ENCODE measurements at regions not wholly inside any gene's neighbourhood (a gene's known extent, or its start where the extent isn't known, plus 50 kb on each side); places are given as distances from the start of the nearest gene placed in this dataset.
A peak's percentile ranks its signal among the peaks of the same experiment; 100 is the strongest.
"Not testable (repeated sequence)": the region's sequence is repeated elsewhere in the genome, so short reads cannot be mapped to it uniquely, and the experiment has no call there.

DNA sequence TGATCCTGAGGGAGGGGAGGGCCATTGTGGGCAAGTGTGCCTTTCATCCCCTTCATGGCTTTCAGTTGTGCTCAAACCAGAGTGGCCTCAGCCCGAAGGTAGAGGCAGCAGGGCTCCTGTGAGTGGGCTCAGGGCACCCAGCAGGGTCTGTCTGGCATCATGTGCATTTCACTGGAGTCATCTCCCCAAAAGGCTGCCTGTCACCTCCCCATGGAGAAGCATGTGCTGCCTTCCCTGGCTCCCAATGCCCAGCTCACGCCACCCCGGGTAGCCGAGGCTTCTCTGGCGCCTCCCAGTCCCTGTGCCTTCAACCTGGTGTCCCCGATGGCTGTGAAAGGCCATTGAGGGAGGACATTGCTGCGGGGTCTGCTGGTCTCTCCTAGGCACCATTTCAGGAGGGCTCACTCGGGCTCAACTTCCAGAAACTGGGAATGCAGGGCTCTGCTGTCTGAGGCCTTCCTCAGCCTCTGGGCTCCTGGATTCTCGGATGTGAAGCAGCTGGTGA is 213.9 kb downstream of the BANP start:
- H3K9me3 ChIP-seq (replicated peaks in 1 of 2; ENCODE audit: control insufficient read depth in 2 of 2, insufficient read depth in 1 of 2, low read depth in 1 of 2, low read length in 2 of 2); H2BK15ac ChIP-seq (ENCODE audit: low read length); H2BK12ac ChIP-seq (ENCODE audit: low read length); H3K79me1 ChIP-seq (ENCODE audit: low read depth, low read length); H2AFZ ChIP-seq (ENCODE audit: low read length); H3K36me3 ChIP-seq (replicated peaks in 1 of 2; ENCODE audit: control insufficient read depth in 2 of 2, insufficient read depth in 2 of 2, low read length in 2 of 2); H3K27me3 ChIP-seq (ENCODE audit: control insufficient read depth in 3 of 3, insufficient read depth in 3 of 3, low read depth in 1 of 3, low read length in 3 of 3); H3K4ac ChIP-seq (ENCODE audit: low read length); H3K23ac ChIP-seq (ENCODE audit: low read depth, low read length, poor library complexity); H3K4me1 ChIP-seq (ENCODE audit: control insufficient read depth in 2 of 2, insufficient read depth in 1 of 2, low read depth in 1 of 2, low read length in 2 of 2); H4K91ac ChIP-seq (ENCODE audit: low read depth, low read length, poor library complexity); H4K8ac ChIP-seq (ENCODE audit: low read depth, low read length); H3K14ac ChIP-seq (ENCODE audit: low read length); H3K4me2 ChIP-seq (ENCODE audit: insufficient read depth, low read length, poor library complexity, severe bottlenecking); DNase-seq (ENCODE audit: low spot score); H3K27ac ChIP-seq (replicated peaks; ENCODE audit: low read length); H2AK5ac ChIP-seq (ENCODE audit: low read depth, low read length); H3K4me3 ChIP-seq (ENCODE audit: low read length in 2 of 2); H2BK5ac ChIP-seq (ENCODE audit: low read length); H2BK120ac ChIP-seq (ENCODE audit: low read depth, low read length): not testable (repeated sequence)
- H3K18ac ChIP-seq (ENCODE audit: low read length): peak overlapping the region; percentile 57
- no CpG with 5 or more reads among the region's 9 CpGs for WGBS, 2 donors (ENCODE audit: extremely low coverage in 2 of 2, insufficient read length in 2 of 2, insufficient replicate concordance in 1 of 2)
- H3K9ac ChIP-seq (ENCODE audit: low read depth, low read length, poor library complexity): peak overlapping the region; percentile 72

DNA sequence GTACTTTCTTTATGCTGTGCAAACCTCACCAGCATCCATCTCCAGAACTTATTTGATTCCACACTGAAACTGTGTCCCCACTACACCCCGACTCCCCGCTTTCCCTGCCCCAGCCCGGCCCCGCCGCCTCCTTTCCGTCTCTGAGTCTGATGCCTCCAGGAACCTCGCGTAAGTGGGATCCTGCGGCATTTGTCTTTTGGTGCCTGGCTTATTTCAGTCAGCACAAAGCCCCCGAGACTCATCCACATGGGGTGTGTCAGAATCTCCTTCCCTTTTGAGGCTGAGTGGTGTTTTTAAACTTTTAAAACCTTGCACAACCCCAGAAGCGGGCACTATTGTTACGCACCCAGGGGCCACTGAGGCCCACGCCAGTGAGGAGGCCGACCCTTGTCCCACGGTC is 214.4 kb downstream of the BANP start:
- not testable (repeated sequence) for H2AFZ ChIP-seq (ENCODE audit: low read length); H3K36me3 ChIP-seq (replicated peaks in 1 of 2; ENCODE audit: control insufficient read depth in 2 of 2, insufficient read depth in 2 of 2, low read length in 2 of 2); H2BK15ac ChIP-seq (ENCODE audit: low read length); H3K4me1 ChIP-seq (ENCODE audit: control insufficient read depth in 2 of 2, insufficient read depth in 1 of 2, low read depth in 1 of 2, low read length in 2 of 2); H3K9me3 ChIP-seq (replicated peaks in 1 of 2; ENCODE audit: control insufficient read depth in 2 of 2, insufficient read depth in 1 of 2, low read depth in 1 of 2, low read length in 2 of 2); H3K27me3 ChIP-seq (ENCODE audit: control insufficient read depth in 3 of 3, insufficient read depth in 3 of 3, low read depth in 1 of 3, low read length in 3 of 3); H2BK12ac ChIP-seq (ENCODE audit: low read length); H3K79me1 ChIP-seq (ENCODE audit: low read depth, low read length); H3K4ac ChIP-seq (ENCODE audit: low read length); DNase-seq (ENCODE audit: low spot score); H3K18ac ChIP-seq (ENCODE audit: low read length); H4K8ac ChIP-seq (ENCODE audit: low read depth, low read length); H2BK5ac ChIP-seq (ENCODE audit: low read length); H3K4me3 ChIP-seq (ENCODE audit: low read length in 2 of 2); H3K23ac ChIP-seq (ENCODE audit: low read depth, low read length, poor library complexity); H3K9ac ChIP-seq (ENCODE audit: low read depth, low read length, poor library complexity); H2AK5ac ChIP-seq (ENCODE audit: low read depth, low read length); H3K4me2 ChIP-seq (ENCODE audit: insufficient read depth, low read length, poor library complexity, severe bottlenecking); H2BK120ac ChIP-seq (ENCODE audit: low read depth, low read length); H4K91ac ChIP-seq (ENCODE audit: low read depth, low read length, poor library complexity); H3K14ac ChIP-seq (ENCODE audit: low read length); H3K27ac ChIP-seq (replicated peaks; ENCODE audit: low read length)
- WGBS, 2 donors (ENCODE audit: extremely low coverage in 2 of 2, insufficient read length in 2 of 2, insufficient replicate concordance in 1 of 2): no CpG with 5 or more reads among the region's 15 CpGs

DNA sequence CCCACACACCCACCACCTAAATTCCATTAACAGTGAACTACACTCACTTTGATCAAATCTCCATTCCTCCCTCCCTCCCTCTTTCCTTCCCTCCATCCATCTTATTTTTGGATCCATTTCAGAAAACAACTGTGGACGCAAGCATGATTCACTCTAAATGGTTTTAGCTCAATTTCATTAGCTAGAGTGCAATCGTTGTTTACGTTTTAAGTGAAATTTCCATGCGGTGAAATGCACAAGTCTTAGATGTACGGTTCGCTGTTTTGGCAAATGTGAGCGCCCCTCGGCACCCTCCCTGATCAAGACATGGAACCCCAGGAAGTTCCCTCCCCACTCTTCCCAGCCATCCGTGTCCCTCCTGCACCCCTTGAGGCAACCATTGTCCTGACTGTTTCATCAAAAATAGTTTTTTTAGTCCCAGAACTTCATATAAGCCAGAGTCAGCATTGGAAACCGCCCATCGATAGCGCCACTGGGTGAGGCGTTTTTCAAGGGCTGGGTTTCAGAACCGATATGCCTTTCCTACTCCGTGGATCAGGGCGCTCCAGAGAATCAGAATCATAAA is 215.1 kb downstream of the BANP start:
- H3K4ac ChIP-seq (ENCODE audit: low read length); H3K79me1 ChIP-seq (ENCODE audit: low read depth, low read length); H3K14ac ChIP-seq (ENCODE audit: low read length); DNase-seq (ENCODE audit: low spot score); H2BK15ac ChIP-seq (ENCODE audit: low read length); H3K27ac ChIP-seq (replicated peaks; ENCODE audit: low read length); H4K8ac ChIP-seq (ENCODE audit: low read depth, low read length); H3K18ac ChIP-seq (ENCODE audit: low read length); H3K9me3 ChIP-seq (replicated peaks in 1 of 2; ENCODE audit: control insufficient read depth in 2 of 2, insufficient read depth in 1 of 2, low read depth in 1 of 2, low read length in 2 of 2); H3K4me3 ChIP-seq (ENCODE audit: low read length in 2 of 2); H3K4me2 ChIP-seq (ENCODE audit: insufficient read depth, low read length, poor library complexity, severe bottlenecking); H2BK5ac ChIP-seq (ENCODE audit: low read length); H2BK12ac ChIP-seq (ENCODE audit: low read length); H2AK5ac ChIP-seq (ENCODE audit: low read depth, low read length); H3K36me3 ChIP-seq (replicated peaks in 1 of 2; ENCODE audit: control insufficient read depth in 2 of 2, insufficient read depth in 2 of 2, low read length in 2 of 2); H3K23ac ChIP-seq (ENCODE audit: low read depth, low read length, poor library complexity); H2AFZ ChIP-seq (ENCODE audit: low read length); H3K9ac ChIP-seq (ENCODE audit: low read depth, low read length, poor library complexity); H3K4me1 ChIP-seq (ENCODE audit: control insufficient read depth in 2 of 2, insufficient read depth in 1 of 2, low read depth in 1 of 2, low read length in 2 of 2); H2BK120ac ChIP-seq (ENCODE audit: low read depth, low read length); H4K91ac ChIP-seq (ENCODE audit: low read depth, low read length, poor library complexity); H3K27me3 ChIP-seq (ENCODE audit: control insufficient read depth in 3 of 3, insufficient read depth in 3 of 3, low read depth in 1 of 3, low read length in 3 of 3): not testable (repeated sequence)
- no CpG with 5 or more reads among the region's 16 CpGs for WGBS, 2 donors (ENCODE audit: extremely low coverage in 2 of 2, insufficient read length in 2 of 2, insufficient replicate concordance in 1 of 2)

DNA sequence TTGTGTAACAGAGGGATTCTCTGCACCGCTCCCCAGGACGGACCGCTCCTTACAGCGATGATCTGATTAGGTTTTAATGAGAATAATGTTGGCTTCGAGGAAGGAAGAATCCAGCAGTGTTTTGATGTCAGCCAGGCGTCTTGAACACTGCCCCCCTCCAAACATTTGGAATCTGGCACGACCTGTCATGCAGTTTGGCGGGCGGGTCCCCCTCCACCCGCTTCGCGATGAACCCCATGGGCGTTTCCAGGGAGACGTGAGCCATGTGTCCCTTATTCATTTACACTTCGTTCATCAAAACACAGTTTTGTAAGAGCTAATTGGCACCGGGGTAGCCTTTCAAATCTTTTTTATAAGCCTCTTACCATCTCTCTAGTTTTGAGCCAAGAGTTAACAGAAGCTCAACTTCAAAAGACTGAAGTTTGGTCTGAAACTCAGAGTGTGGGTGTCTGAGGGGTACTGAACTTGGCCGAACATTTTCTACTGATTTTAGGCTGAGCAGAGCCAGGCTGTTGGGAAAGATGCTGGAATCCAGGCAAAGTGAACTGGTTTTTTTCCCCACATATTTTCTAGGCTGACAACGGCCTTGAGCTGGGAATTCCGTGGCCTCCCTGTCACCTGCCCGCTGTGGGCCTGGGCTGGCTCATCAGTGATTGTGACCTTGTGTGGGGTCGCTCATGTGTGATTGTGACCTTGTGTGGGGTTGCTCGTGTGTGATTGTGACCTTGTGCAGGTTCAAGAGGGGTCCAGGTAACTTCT is 214.8 kb upstream of the ZNF469 start:
- not testable (repeated sequence) for H2BK15ac ChIP-seq (ENCODE audit: low read length); H4K8ac ChIP-seq (ENCODE audit: low read depth, low read length); H3K36me3 ChIP-seq (replicated peaks in 1 of 2; ENCODE audit: control insufficient read depth in 2 of 2, insufficient read depth in 2 of 2, low read length in 2 of 2); DNase-seq (ENCODE audit: low spot score); H3K27ac ChIP-seq (replicated peaks; ENCODE audit: low read length); H3K18ac ChIP-seq (ENCODE audit: low read length); H3K14ac ChIP-seq (ENCODE audit: low read length); H2AFZ ChIP-seq (ENCODE audit: low read length); H2BK5ac ChIP-seq (ENCODE audit: low read length); H3K4me3 ChIP-seq (ENCODE audit: low read length in 2 of 2); H3K4me2 ChIP-seq (ENCODE audit: insufficient read depth, low read length, poor library complexity, severe bottlenecking); H2BK120ac ChIP-seq (ENCODE audit: low read depth, low read length); H3K4me1 ChIP-seq (ENCODE audit: control insufficient read depth in 2 of 2, insufficient read depth in 1 of 2, low read depth in 1 of 2, low read length in 2 of 2); H2BK12ac ChIP-seq (ENCODE audit: low read length); H3K9me3 ChIP-seq (replicated peaks in 1 of 2; ENCODE audit: control insufficient read depth in 2 of 2, insufficient read depth in 1 of 2, low read depth in 1 of 2, low read length in 2 of 2); H3K4ac ChIP-seq (ENCODE audit: low read length); H2AK5ac ChIP-seq (ENCODE audit: low read depth, low read length); H4K91ac ChIP-seq (ENCODE audit: low read depth, low read length, poor library complexity); H3K27me3 ChIP-seq (ENCODE audit: control insufficient read depth in 3 of 3, insufficient read depth in 3 of 3, low read depth in 1 of 3, low read length in 3 of 3); H3K79me1 ChIP-seq (ENCODE audit: low read depth, low read length); H3K23ac ChIP-seq (ENCODE audit: low read depth, low read length, poor library complexity)
- WGBS, 2 donors (ENCODE audit: extremely low coverage in 2 of 2, insufficient read length in 2 of 2, insufficient replicate concordance in 1 of 2): no CpG with 5 or more reads among the region's 22 CpGs
- H3K9ac ChIP-seq (ENCODE audit: low read depth, low read length, poor library complexity): peak overlapping the region; percentile 77

All from neuronal stem cell (in vitro differentiated cells).